GM23338 (cell line): ENCODE measurements at regions not wholly inside any gene's neighbourhood (a gene's known extent, or its start where the extent isn't known, plus 50 kb on each side); places are given as distances from the start of the nearest gene placed in this dataset.

Experiments
- ATAC-seq: fragments of 200-7000 bp; cut with Tn5 transposase; 3 replicates; pipeline ENCODE4 v1.9.1; 2020
- DNase-seq: peaks from one replicate; pipeline ENCODE4 v3.0.0-alpha.2; 2015; ENCODE audit warnings: low spot score
- H2AFZ ChIP-seq: fragments of 200-600 bp; sonication (generic); 2 replicates; pipeline ENCODE4 v1.8.0; 2016; ENCODE audit warnings: antibody characterized with exemption, mild to moderate bottlenecking, moderate library complexity
- H3F3A ChIP-seq: fragments of 200-600 bp; sonication (generic); replicated peaks from 2 replicates; pipeline ENCODE4 v1.8.0; 2017; ENCODE audit warnings: antibody characterized with exemption, mixed run types, low read depth
- H3K27ac ChIP-seq: fragments of 200-600 bp; sonication (generic); 2 replicates; pipeline ENCODE4 v1.6.1; 2016; ENCODE audit warnings: low read depth
- H3K27me3 ChIP-seq: fragments of 200-600 bp; sonication (generic); 2 replicates; pipeline ENCODE4 v1.8.0; 2016; ENCODE audit warnings: mild to moderate bottlenecking, mixed run types, moderate library complexity; ENCODE audit not compliant: insufficient read depth
- H3K36me3 ChIP-seq: fragments of 200-600 bp; sonication (generic); 2 replicates; pipeline ENCODE4 v1.8.0; 2016; ENCODE audit warnings: mild to moderate bottlenecking; ENCODE audit not compliant: insufficient read depth
- H3K4me1 ChIP-seq: fragments of 200-600 bp; sonication (generic); 2 replicates; pipeline ENCODE4 v1.8.0; 2016; ENCODE audit warnings: mild to moderate bottlenecking, moderate library complexity; ENCODE audit not compliant: insufficient read depth
- H3K4me2 ChIP-seq: fragments of 200-600 bp; sonication (generic); 2 replicates; pipeline ENCODE4 v1.7.1; 2017; ENCODE audit warnings: mixed run types
- H3K4me3 ChIP-seq: fragments of 200-600 bp; sonication (generic); 2 replicates; pipeline ENCODE4 v1.6.1; 2016; ENCODE audit warnings: mixed run types
- H3K79me2 ChIP-seq: fragments of 200-600 bp; sonication (generic); replicated peaks from 2 replicates; pipeline ENCODE4 v1.8.0; 2017; ENCODE audit warnings: mild to moderate bottlenecking; ENCODE audit not compliant: insufficient read depth
- H3K9me2 ChIP-seq: fragments of 200-600 bp; sonication (generic); 2 replicates; pipeline ENCODE4 v1.8.0; 2017; ENCODE audit not compliant: insufficient read depth
- H4K20me1 ChIP-seq: fragments of 200-600 bp; sonication (generic); replicated peaks from 2 replicates; pipeline ENCODE4 v1.8.0; 2017; ENCODE audit warnings: mild to moderate bottlenecking; ENCODE audit not compliant: insufficient read depth
- H3K27ac Mint-ChIP-seq: 2 replicates; pipeline ENCODE4 v1.8.0; 2020; ENCODE audit warnings: inconsistent platforms, mild to moderate bottlenecking, moderate library complexity, mixed read lengths
- H3K27me3 Mint-ChIP-seq: 3 replicates; pipeline ENCODE4 v1.8.0; 2022; ENCODE audit warnings: low read depth, mild to moderate bottlenecking, moderate library complexity, mixed read lengths, inconsistent platforms; ENCODE audit not compliant: insufficient read depth, poor library complexity
- H3K36me3 Mint-ChIP-seq: 3 replicates; pipeline ENCODE4 v1.8.0; 2021; ENCODE audit warnings: low read depth, mild to moderate bottlenecking, inconsistent platforms, moderate library complexity, mixed read lengths
- H3K4me1 Mint-ChIP-seq: 3 replicates; pipeline ENCODE4 v1.8.0; 2020; ENCODE audit warnings: mild to moderate bottlenecking, inconsistent platforms, mixed read lengths
- H3K4me3 Mint-ChIP-seq: 3 replicates; pipeline ENCODE4 v1.8.0; 2021; ENCODE audit warnings: moderate library complexity, mild to moderate bottlenecking, inconsistent platforms, mixed read lengths
- H3K9me3 Mint-ChIP-seq: 3 replicates; pipeline ENCODE4 v1.8.0; 2020; ENCODE audit warnings: moderate library complexity, mild to moderate bottlenecking, inconsistent platforms, mixed read lengths
- CREB1 ChIP-seq: fragments of 250-450 bp; sonication (Bioruptor Pico); IDR thresholded peaks from 2 replicates; pipeline ENCODE4 v1.5.0; 2020; ENCODE audit warnings: low read depth, mild to moderate bottlenecking, moderate library complexity
- CTCF ChIP-seq, 2 experiments: fragments of 200-600 bp in 1 of 2; sonication (generic) in 1 of 2; conservative IDR thresholded peaks; 2 replicates each; pipeline versions ENCODE4 v1.5.1 to v1.6.1; 2016 to 2017; ENCODE audit warnings: antibody characterized with exemption in 2 of 2, low read depth in 2 of 2, mild to moderate bottlenecking in 2 of 2, moderate library complexity in 1 of 2
- EZH2 ChIP-seq: fragments of 200-600 bp; sonication (generic); IDR thresholded peaks from one replicate; pipeline ENCODE4 v1.8.0; 2017; ENCODE audit warnings: antibody characterized with exemption, mild to moderate bottlenecking, low read depth; ENCODE audit not compliant: unreplicated experiment
- EZH2phosphoT487 ChIP-seq: fragments of 200-600 bp; sonication (generic); IDR thresholded peaks from one replicate; pipeline ENCODE4 v1.8.1; 2018; ENCODE audit warnings: antibody characterized with exemption; ENCODE audit not compliant: unreplicated experiment
- JUNB ChIP-seq: IDR thresholded peaks from one replicate; pipeline ENCODE4 v1.6.1; 2016; ENCODE audit warnings: antibody characterized with exemption; ENCODE audit not compliant: unreplicated experiment
- NANOG ChIP-seq: IDR thresholded peaks from 2 replicates; pipeline ENCODE4 v1.6.1; 2016; ENCODE audit warnings: antibody characterized with exemption, borderline replicate concordance
- POLR2AphosphoS5 ChIP-seq: IDR thresholded peaks from 2 replicates; pipeline ENCODE4 v1.6.1; 2016; ENCODE audit warnings: antibody characterized with exemption, low read depth
- REST ChIP-seq: IDR thresholded peaks from one replicate; pipeline ENCODE4 v1.6.1; 2018; ENCODE audit warnings: antibody characterized with exemption; ENCODE audit not compliant: unreplicated experiment
- STAT1 ChIP-seq: IDR thresholded peaks from one replicate; pipeline ENCODE4 v1.6.1; 2016; ENCODE audit warnings: antibody characterized with exemption; ENCODE audit not compliant: unreplicated experiment
- ZNF114 ChIP-seq: fragments of 250-450 bp; sonication (Bioruptor Pico); IDR thresholded peaks from 2 replicates; pipeline ENCODE4 v1.5.0; 2020; ENCODE audit warnings: mild to moderate bottlenecking, moderate library complexity
- ZNF331 ChIP-seq: fragments of 250-450 bp; sonication (Bioruptor Pico); IDR thresholded peaks from 2 replicates; pipeline ENCODE4 v1.5.0; 2020; ENCODE audit warnings: low read depth, mild to moderate bottlenecking, moderate library complexity
- ZNF462 ChIP-seq: fragments of 250-450 bp; sonication (Bioruptor Pico); IDR thresholded peaks from 2 replicates; pipeline ENCODE4 v1.5.0; 2020; ENCODE audit warnings: mild to moderate bottlenecking, moderate library complexity
- TF ChIP-seq, protein P1 (sequence below): IDR thresholded peaks from 2 replicates; pipeline ENCODE4 v1.6.1; 2016; ENCODE audit warnings: antibody characterized with exemption

GRCh38 chr5:168204165-168204564, 87.3 kb upstream of the WWC1 start:
- no peaks in the 10 kb centered on the region for H3F3A ChIP-seq
- H2AFZ ChIP-seq: no peak overlapping the region
- Mint-ChIP-seq H3K4me3 (no peak overlapping the region), H3K4me1 (peaks cover 12% of the 10 kb centered on the region), H3K27me3 (peaks cover 4% of the 10 kb centered on the region), H3K36me3 (no peaks in the 10 kb centered on the region), H3K27ac (no peak overlapping the region), H3K9me3 (no peaks in the 10 kb centered on the region)
- H3K27ac ChIP-seq: no peak overlapping the region
- H4K20me1 ChIP-seq: no peaks in the 10 kb centered on the region
- no peaks in the 10 kb centered on the region for H3K79me2 ChIP-seq
- H3K4me1 ChIP-seq: no peaks in the 10 kb centered on the region
- DNase-seq (no peak), ATAC-seq (no peak)
- TF ChIP-seq ZNF331 (CRISPR knock-in tag) (no peak), EZH2 (no peak), EZH2phosphoT487 (no peak), STAT1 (no peak), REST (no peak), CTCF (conservative IDR thresholded peaks at IDR 0.05; ENCODE audit: low read depth in 2 of 2) (no peak), NANOG (no peak), POLR2AphosphoS5 (no peak), CREB1 (CRISPR knock-in tag) (no peak), ZNF462 (CRISPR knock-in tag) (no peak), ZNF114 (no peak), JUNB (no peak)
- TF ChIP-seq, protein P1, sequence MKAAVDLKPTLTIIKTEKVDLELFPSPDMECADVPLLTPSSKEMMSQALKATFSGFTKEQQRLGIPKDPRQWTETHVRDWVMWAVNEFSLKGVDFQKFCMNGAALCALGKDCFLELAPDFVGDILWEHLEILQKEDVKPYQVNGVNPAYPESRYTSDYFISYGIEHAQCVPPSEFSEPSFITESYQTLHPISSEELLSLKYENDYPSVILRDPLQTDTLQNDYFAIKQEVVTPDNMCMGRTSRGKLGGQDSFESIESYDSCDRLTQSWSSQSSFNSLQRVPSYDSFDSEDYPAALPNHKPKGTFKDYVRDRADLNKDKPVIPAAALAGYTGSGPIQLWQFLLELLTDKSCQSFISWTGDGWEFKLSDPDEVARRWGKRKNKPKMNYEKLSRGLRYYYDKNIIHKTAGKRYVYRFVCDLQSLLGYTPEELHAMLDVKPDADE: no peak
- H3K4me3 ChIP-seq: no peak overlapping the region
- no peaks in the 10 kb centered on the region for H3K36me3 ChIP-seq
- no peaks in the 10 kb centered on the region for H3K9me2 ChIP-seq
- no peaks in the 10 kb centered on the region for H3K27me3 ChIP-seq
- H3K4me2 ChIP-seq: no peak overlapping the region
